ENCODE measurements at regions not wholly inside any gene's neighbourhood (a gene's known extent, or its start where the extent isn't known, plus 50 kb on each side); places are given as distances from the start of the nearest gene placed in this dataset.
A peak's percentile ranks its signal among the peaks of the same experiment; 100 is the strongest.

DNA sequence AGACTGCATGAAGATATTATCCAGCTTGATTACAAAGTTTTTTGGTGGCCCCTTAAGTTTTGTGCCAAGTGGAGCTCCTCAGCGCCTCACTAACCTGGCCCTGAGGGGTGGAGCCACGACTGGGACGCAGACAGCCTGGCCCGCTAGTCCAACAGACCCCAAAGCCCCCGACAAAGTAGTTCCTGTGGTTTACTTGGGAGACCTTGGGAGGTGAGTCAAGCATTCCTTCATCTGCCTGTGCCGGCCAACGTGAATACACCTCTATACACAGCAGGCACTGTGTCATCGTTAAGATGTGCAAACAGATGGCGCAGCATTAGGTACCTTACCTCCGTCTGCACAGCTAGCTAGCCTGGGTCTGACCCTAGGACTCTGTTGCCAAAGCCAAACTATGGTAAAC, 55.0 kb upstream of the LAMA1 start:
- H2BK5ac ChIP-seq (ENCODE audit: low read length) = no peak overlapping the region
- H3K14ac ChIP-seq (ENCODE audit: low read length) = no peak overlapping the region
- no peak overlapping the region for H3K9ac ChIP-seq (ENCODE audit: low read depth, low read length, poor library complexity)
- no peak overlapping the region for H2BK15ac ChIP-seq (ENCODE audit: low read length)
- H3K36me3 ChIP-seq (replicated peaks in 1 of 2; ENCODE audit: control insufficient read depth in 2 of 2, insufficient read depth in 2 of 2, low read length in 2 of 2) = no peaks in the 10 kb centered on the region
- H3K79me1 ChIP-seq (ENCODE audit: low read depth, low read length) = no peaks in the 10 kb centered on the region
- no peak overlapping the region for H2BK12ac ChIP-seq (ENCODE audit: low read length)
- DNase-seq (ENCODE audit: low spot score) = no peak
- H3K9me3 ChIP-seq (replicated peaks in 1 of 2; ENCODE audit: control insufficient read depth in 2 of 2, insufficient read depth in 1 of 2, low read depth in 1 of 2, low read length in 2 of 2) = no peaks in the 10 kb centered on the region
- H3K4me1 ChIP-seq (ENCODE audit: control insufficient read depth in 2 of 2, insufficient read depth in 1 of 2, low read depth in 1 of 2, low read length in 2 of 2) = peaks cover 0 to 6% of the 10 kb centered on the region in 2 donors
- no peak overlapping the region for H3K4ac ChIP-seq (ENCODE audit: low read length)
- H2BK120ac ChIP-seq (ENCODE audit: low read depth, low read length) = peak overlapping the region; percentile 62
- no peak overlapping the region for H3K4me2 ChIP-seq (ENCODE audit: insufficient read depth, low read length, poor library complexity, severe bottlenecking)
- H3K23ac ChIP-seq (ENCODE audit: low read depth, low read length, poor library complexity) = no peak overlapping the region
- H3K27me3 ChIP-seq (ENCODE audit: control insufficient read depth in 3 of 3, insufficient read depth in 3 of 3, low read depth in 1 of 3, low read length in 3 of 3) = no peaks in the 10 kb centered on the region
- H2AK5ac ChIP-seq (ENCODE audit: low read depth, low read length) = peak overlapping the region; percentile 63
- H4K91ac ChIP-seq (ENCODE audit: low read depth, low read length, poor library complexity) = no peak overlapping the region
- H2AFZ ChIP-seq (ENCODE audit: low read length) = no peak overlapping the region
- H4K8ac ChIP-seq (ENCODE audit: low read depth, low read length) = peak overlapping the region; percentile 49
- no peak overlapping the region for H3K27ac ChIP-seq (replicated peaks; ENCODE audit: low read length)
- no CpG with 5 or more reads among the region's 10 CpGs for WGBS, 2 donors (ENCODE audit: extremely low coverage in 2 of 2, insufficient read length in 2 of 2, insufficient replicate concordance in 1 of 2)
- peak overlapping the region; percentile 32 for H3K18ac ChIP-seq (ENCODE audit: low read length)
- H3K4me3 ChIP-seq (ENCODE audit: low read length in 2 of 2) = no peak overlapping the region

DNA sequence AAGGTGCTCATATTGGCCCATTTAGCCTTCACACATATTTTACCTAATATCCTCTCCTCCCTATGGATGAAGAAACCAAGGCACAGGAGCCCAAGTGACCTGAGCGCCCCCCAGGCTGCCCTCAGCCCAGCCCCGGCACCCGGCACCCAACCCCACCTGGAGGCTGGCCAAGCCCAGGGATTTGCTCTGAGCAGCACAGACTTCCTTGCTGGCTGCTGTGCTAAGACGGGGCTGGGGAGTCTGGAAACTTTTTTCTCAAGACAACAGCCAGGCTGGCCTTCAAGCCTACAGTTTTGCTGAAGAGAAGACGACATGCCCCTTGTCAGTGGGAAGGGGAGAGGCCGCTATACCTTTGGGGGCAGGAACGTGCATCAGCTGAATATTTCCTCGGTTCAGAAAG, 52.7 kb upstream of the LAMA1 start:
- H3K23ac ChIP-seq (ENCODE audit: low read depth, low read length, poor library complexity) = no peak overlapping the region
- no peak overlapping the region for H2AK5ac ChIP-seq (ENCODE audit: low read depth, low read length)
- H3K14ac ChIP-seq (ENCODE audit: low read length) = no peak overlapping the region
- WGBS, 2 donors (ENCODE audit: extremely low coverage in 2 of 2, insufficient read length in 2 of 2, insufficient replicate concordance in 1 of 2) = no CpG with 5 or more reads among the region's 8 CpGs
- no peak overlapping the region for H2BK12ac ChIP-seq (ENCODE audit: low read length)
- no peak overlapping the region for H3K4me3 ChIP-seq (ENCODE audit: low read length in 2 of 2)
- H2BK5ac ChIP-seq (ENCODE audit: low read length) = no peak overlapping the region
- H3K9ac ChIP-seq (ENCODE audit: low read depth, low read length, poor library complexity) = no peak overlapping the region
- no peak overlapping the region for H4K8ac ChIP-seq (ENCODE audit: low read depth, low read length)
- H3K4me1 ChIP-seq (ENCODE audit: control insufficient read depth in 2 of 2, insufficient read depth in 1 of 2, low read depth in 1 of 2, low read length in 2 of 2) = peaks cover 0 to 6% of the 10 kb centered on the region in 2 donors
- no peak overlapping the region for H4K91ac ChIP-seq (ENCODE audit: low read depth, low read length, poor library complexity)
- no peak overlapping the region for H3K4ac ChIP-seq (ENCODE audit: low read length)
- H3K4me2 ChIP-seq (ENCODE audit: insufficient read depth, low read length, poor library complexity, severe bottlenecking) = no peak overlapping the region
- no peaks in the 10 kb centered on the region for H3K27me3 ChIP-seq (ENCODE audit: control insufficient read depth in 3 of 3, insufficient read depth in 3 of 3, low read depth in 1 of 3, low read length in 3 of 3)
- H2BK15ac ChIP-seq (ENCODE audit: low read length) = no peak overlapping the region
- no peaks in the 10 kb centered on the region for H3K9me3 ChIP-seq (replicated peaks in 1 of 2; ENCODE audit: control insufficient read depth in 2 of 2, insufficient read depth in 1 of 2, low read depth in 1 of 2, low read length in 2 of 2)
- DNase-seq (ENCODE audit: low spot score) = no peak
- H3K27ac ChIP-seq (replicated peaks; ENCODE audit: low read length) = no peak overlapping the region
- H2BK120ac ChIP-seq (ENCODE audit: low read depth, low read length) = no peak overlapping the region
- no peaks in the 10 kb centered on the region for H3K36me3 ChIP-seq (replicated peaks in 1 of 2; ENCODE audit: control insufficient read depth in 2 of 2, insufficient read depth in 2 of 2, low read length in 2 of 2)
- H3K79me1 ChIP-seq (ENCODE audit: low read depth, low read length) = no peaks in the 10 kb centered on the region
- H2AFZ ChIP-seq (ENCODE audit: low read length) = no peak overlapping the region
- no peak overlapping the region for H3K18ac ChIP-seq (ENCODE audit: low read length)

DNA sequence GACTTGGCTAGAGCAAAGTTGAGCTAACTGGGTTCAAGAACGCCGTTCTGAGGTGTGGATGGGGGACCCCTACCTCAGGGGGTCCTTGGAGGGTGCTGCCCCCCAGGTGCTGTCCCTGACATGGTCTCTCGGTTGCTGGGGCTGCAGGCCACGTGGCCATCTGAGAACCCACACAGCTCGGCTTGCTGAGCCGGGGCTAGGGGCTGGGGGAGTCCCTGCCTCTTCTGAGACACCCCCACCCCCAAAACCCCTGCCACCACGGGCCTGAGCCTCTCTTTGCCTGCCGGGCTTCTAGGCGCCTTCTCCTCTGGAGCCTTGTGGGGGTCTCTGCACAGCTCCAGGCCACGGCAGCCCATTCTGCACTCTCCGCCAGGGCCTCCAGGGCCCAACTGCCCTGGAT, 52.0 kb upstream of the LAMA1 start:
- Histone ChIP-seq H3K4me3 (ENCODE audit: low read length in 2 of 2) (no peak overlapping the region), H3K9me3 (replicated peaks in 1 of 2; ENCODE audit: control insufficient read depth in 2 of 2, insufficient read depth in 1 of 2, low read depth in 1 of 2, low read length in 2 of 2) (no peaks in the 10 kb centered on the region), H2BK15ac (ENCODE audit: low read length) (peak overlapping the region; percentile 50), H3K4me1 (ENCODE audit: control insufficient read depth in 2 of 2, insufficient read depth in 1 of 2, low read depth in 1 of 2, low read length in 2 of 2) (peaks cover 0 to 6% of the 10 kb centered on the region in 2 donors), H3K14ac (ENCODE audit: low read length) (no peak overlapping the region), H3K23ac (ENCODE audit: low read depth, low read length, poor library complexity) (no peak overlapping the region), H2BK12ac (ENCODE audit: low read length) (peak overlapping the region; percentile 88), H3K27me3 (ENCODE audit: control insufficient read depth in 3 of 3, insufficient read depth in 3 of 3, low read depth in 1 of 3, low read length in 3 of 3) (no peaks in the 10 kb centered on the region), H4K8ac (ENCODE audit: low read depth, low read length) (no peak overlapping the region), H3K18ac (ENCODE audit: low read length) (peak overlapping the region; percentile 80), H3K9ac (ENCODE audit: low read depth, low read length, poor library complexity) (peak overlapping the region; percentile 27), H2BK5ac (ENCODE audit: low read length) (no peak overlapping the region), H2BK120ac (ENCODE audit: low read depth, low read length) (no peak overlapping the region), H3K79me1 (ENCODE audit: low read depth, low read length) (no peaks in the 10 kb centered on the region), H3K27ac (replicated peaks; ENCODE audit: low read length) (no peak overlapping the region), H3K36me3 (replicated peaks in 1 of 2; ENCODE audit: control insufficient read depth in 2 of 2, insufficient read depth in 2 of 2, low read length in 2 of 2) (no peaks in the 10 kb centered on the region), H3K4ac (ENCODE audit: low read length) (no peak overlapping the region), H4K91ac (ENCODE audit: low read depth, low read length, poor library complexity) (no peak overlapping the region), H2AFZ (ENCODE audit: low read length) (no peak overlapping the region), H3K4me2 (ENCODE audit: insufficient read depth, low read length, poor library complexity, severe bottlenecking) (no peak overlapping the region), H2AK5ac (ENCODE audit: low read depth, low read length) (peak overlapping the region; percentile 51)
- WGBS, 2 donors (ENCODE audit: extremely low coverage in 2 of 2, insufficient read length in 2 of 2, insufficient replicate concordance in 1 of 2) = no CpG with 5 or more reads among the region's 11 CpGs
- no peak for DNase-seq (ENCODE audit: low spot score)

DNA sequence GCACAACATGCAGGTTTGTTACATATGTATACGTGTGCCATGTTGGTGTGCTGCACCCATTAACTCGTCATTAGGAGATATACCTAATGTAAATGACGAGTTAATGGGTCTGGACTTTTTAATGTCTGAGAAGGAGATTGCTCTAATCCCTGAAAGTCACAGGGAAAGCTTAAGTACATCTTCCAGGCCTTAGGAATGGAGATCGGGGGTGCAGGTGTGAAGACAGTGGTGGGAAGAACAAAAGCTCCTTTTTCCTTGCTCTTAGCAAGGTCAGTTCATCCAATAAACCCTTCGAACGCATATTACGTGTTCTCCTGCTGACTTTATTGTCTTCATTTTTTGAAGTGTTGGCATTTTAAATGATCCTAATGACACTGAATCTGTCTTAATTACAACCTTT, 50.8 kb upstream of the LAMA1 start:
- no peak overlapping the region for H2BK5ac ChIP-seq (ENCODE audit: low read length)
- no peak overlapping the region for H3K4me2 ChIP-seq (ENCODE audit: insufficient read depth, low read length, poor library complexity, severe bottlenecking)
- no peaks in the 10 kb centered on the region for H3K9me3 ChIP-seq (replicated peaks in 1 of 2; ENCODE audit: control insufficient read depth in 2 of 2, insufficient read depth in 1 of 2, low read depth in 1 of 2, low read length in 2 of 2)
- no CpG with 5 or more reads among the region's 7 CpGs for WGBS, 2 donors (ENCODE audit: extremely low coverage in 2 of 2, insufficient read length in 2 of 2, insufficient replicate concordance in 1 of 2)
- no peak overlapping the region for H3K9ac ChIP-seq (ENCODE audit: low read depth, low read length, poor library complexity)
- no peak overlapping the region for H3K27ac ChIP-seq (replicated peaks; ENCODE audit: low read length)
- no peak overlapping the region for H3K4me3 ChIP-seq (ENCODE audit: low read length in 2 of 2)
- H2BK12ac ChIP-seq (ENCODE audit: low read length) = no peak overlapping the region
- H4K8ac ChIP-seq (ENCODE audit: low read depth, low read length) = no peak overlapping the region
- H3K79me1 ChIP-seq (ENCODE audit: low read depth, low read length) = no peaks in the 10 kb centered on the region
- H2AFZ ChIP-seq (ENCODE audit: low read length) = no peak overlapping the region
- H3K23ac ChIP-seq (ENCODE audit: low read depth, low read length, poor library complexity) = no peak overlapping the region
- DNase-seq (ENCODE audit: low spot score) = no peak
- no peak overlapping the region for H2AK5ac ChIP-seq (ENCODE audit: low read depth, low read length)
- peaks cover 0 to 4% of the 10 kb centered on the region in 2 donors for H3K4me1 ChIP-seq (ENCODE audit: control insufficient read depth in 2 of 2, insufficient read depth in 1 of 2, low read depth in 1 of 2, low read length in 2 of 2)
- H3K4ac ChIP-seq (ENCODE audit: low read length) = no peak overlapping the region
- no peaks in the 10 kb centered on the region for H3K36me3 ChIP-seq (replicated peaks in 1 of 2; ENCODE audit: control insufficient read depth in 2 of 2, insufficient read depth in 2 of 2, low read length in 2 of 2)
- H4K91ac ChIP-seq (ENCODE audit: low read depth, low read length, poor library complexity) = no peak overlapping the region
- no peak overlapping the region for H3K14ac ChIP-seq (ENCODE audit: low read length)
- no peak overlapping the region for H2BK120ac ChIP-seq (ENCODE audit: low read depth, low read length)
- no peak overlapping the region for H2BK15ac ChIP-seq (ENCODE audit: low read length)
- no peak overlapping the region for H3K18ac ChIP-seq (ENCODE audit: low read length)
- H3K27me3 ChIP-seq (ENCODE audit: control insufficient read depth in 3 of 3, insufficient read depth in 3 of 3, low read depth in 1 of 3, low read length in 3 of 3) = no peaks in the 10 kb centered on the region
